ENCODE measurements at regions not wholly inside any gene's neighbourhood (a gene's known extent, or its start where the extent isn't known, plus 50 kb on each side); places are given as distances from the start of the nearest gene placed in this dataset.

- no peak overlapping the region for H3K4me3 ChIP-seq (ENCODE audit: low read length)
- H3K4me1 ChIP-seq (ENCODE audit: control insufficient read depth, insufficient read depth, low read length), result no peaks in the 10 kb centered on the region
- no peaks in the 10 kb centered on the region for H3K27me3 ChIP-seq (ENCODE audit: control insufficient read depth, insufficient read depth, low read length)
- WGBS (ENCODE audit: insufficient coverage, insufficient read length), result no CpG with 5 or more reads among the region's 3 CpGs
- no peaks in the 10 kb centered on the region for H3K36me3 ChIP-seq (ENCODE audit: control insufficient read depth, insufficient read depth, low read length)
- H3K27ac ChIP-seq (ENCODE audit: low read length), result no peak overlapping the region
- no peaks in the 10 kb centered on the region for H3K9me3 ChIP-seq (ENCODE audit: control insufficient read depth, insufficient read depth, low read length)
- DNase-seq (ENCODE audit: low read depth, low spot score), result no peak
These were observed 120.7 kb downstream of the ARL4C start for GRCh38 chr2:234376229-234376628.

GRCh38 chr2:234375176-234375880 is 121.6 kb downstream of the ARL4C start:
- no CpG with 5 or more reads among the region's 6 CpGs for whole genome bisulfite sequencing (ENCODE audit: insufficient coverage, insufficient read length)
- Histone ChIP-seq H3K27ac (ENCODE audit: low read length) (no peak overlapping the region), H3K36me3 (ENCODE audit: control insufficient read depth, insufficient read depth, low read length) (no peaks in the 10 kb centered on the region), H3K27me3 (ENCODE audit: control insufficient read depth, insufficient read depth, low read length) (no peaks in the 10 kb centered on the region), H3K9me3 (ENCODE audit: control insufficient read depth, insufficient read depth, low read length) (no peaks in the 10 kb centered on the region), H3K4me3 (ENCODE audit: low read length) (no peak overlapping the region), H3K4me1 (ENCODE audit: control insufficient read depth, insufficient read depth, low read length) (no peaks in the 10 kb centered on the region)
- no peak for DNase-seq (ENCODE audit: low read depth, low spot score)

GRCh38 chr2:234374736-234375135 is 122.1 kb downstream of the ARL4C start:
- Histone ChIP-seq H3K4me3 (ENCODE audit: low read length) (no peak overlapping the region), H3K36me3 (ENCODE audit: control insufficient read depth, insufficient read depth, low read length) (no peaks in the 10 kb centered on the region), H3K27me3 (ENCODE audit: control insufficient read depth, insufficient read depth, low read length) (no peaks in the 10 kb centered on the region), H3K4me1 (ENCODE audit: control insufficient read depth, insufficient read depth, low read length) (no peaks in the 10 kb centered on the region), H3K27ac (ENCODE audit: low read length) (no peak overlapping the region), H3K9me3 (ENCODE audit: control insufficient read depth, insufficient read depth, low read length) (no peaks in the 10 kb centered on the region)
- no CpG with 5 or more reads among the region's 5 CpGs for WGBS (ENCODE audit: insufficient coverage, insufficient read length)
- no peak for DNase-seq (ENCODE audit: low read depth, low spot score)

GRCh38 chr2:234374150-234374508 is 122.8 kb downstream of the ARL4C start:
- no CpG with 5 or more reads among the region's 8 CpGs for WGBS (ENCODE audit: insufficient coverage, insufficient read length)
- no peaks in the 10 kb centered on the region for H3K27me3 ChIP-seq (ENCODE audit: control insufficient read depth, insufficient read depth, low read length)
- no peaks in the 10 kb centered on the region for H3K4me1 ChIP-seq (ENCODE audit: control insufficient read depth, insufficient read depth, low read length)
- no peak overlapping the region for H3K27ac ChIP-seq (ENCODE audit: low read length)
- H3K36me3 ChIP-seq (ENCODE audit: control insufficient read depth, insufficient read depth, low read length), result no peaks in the 10 kb centered on the region
- H3K4me3 ChIP-seq (ENCODE audit: low read length), result no peak overlapping the region
- no peak for DNase-seq (ENCODE audit: low read depth, low spot score)
- no peaks in the 10 kb centered on the region for H3K9me3 ChIP-seq (ENCODE audit: control insufficient read depth, insufficient read depth, low read length)

GRCh38 chr2:234373481-234374149 is 123.3 kb downstream of the ARL4C start:
- Histone ChIP-seq H3K36me3 (ENCODE audit: control insufficient read depth, insufficient read depth, low read length) (no peaks in the 10 kb centered on the region), H3K4me1 (ENCODE audit: control insufficient read depth, insufficient read depth, low read length) (no peaks in the 10 kb centered on the region), H3K27me3 (ENCODE audit: control insufficient read depth, insufficient read depth, low read length) (no peaks in the 10 kb centered on the region), H3K27ac (ENCODE audit: low read length) (no peak overlapping the region), H3K4me3 (ENCODE audit: low read length) (no peak overlapping the region), H3K9me3 (ENCODE audit: control insufficient read depth, insufficient read depth, low read length) (no peaks in the 10 kb centered on the region)
- DNase-seq (ENCODE audit: low read depth, low spot score), result no peak
- WGBS (ENCODE audit: insufficient coverage, insufficient read length), result no CpG with 5 or more reads among the region's 13 CpGs

DNA sequence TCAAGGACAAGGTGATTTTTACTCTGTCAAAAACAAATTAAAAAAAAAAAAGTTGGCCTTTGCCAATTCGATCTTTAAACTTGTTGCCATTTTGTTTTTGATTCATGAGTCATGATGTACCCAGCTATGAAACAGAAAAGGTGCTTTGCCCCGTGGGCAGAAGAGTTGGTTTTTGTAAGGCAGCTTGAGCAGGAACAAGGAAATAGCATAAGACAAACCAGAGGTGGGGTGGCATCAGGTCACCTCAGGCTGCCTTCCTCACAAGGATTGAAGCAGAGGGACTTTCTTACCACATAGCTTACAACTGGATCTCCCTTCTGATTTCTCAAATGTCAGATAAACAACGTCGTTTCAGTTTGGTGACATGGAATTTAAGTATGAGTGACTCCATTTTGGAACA is 123.8 kb downstream of the ARL4C start:
- WGBS (ENCODE audit: insufficient coverage, insufficient read length), result no CpG with 5 or more reads among the region's 4 CpGs
- Histone ChIP-seq H3K4me3 (ENCODE audit: low read length) (no peak overlapping the region), H3K27me3 (ENCODE audit: control insufficient read depth, insufficient read depth, low read length) (no peaks in the 10 kb centered on the region), H3K36me3 (ENCODE audit: control insufficient read depth, insufficient read depth, low read length) (no peaks in the 10 kb centered on the region), H3K27ac (ENCODE audit: low read length) (no peak overlapping the region), H3K4me1 (ENCODE audit: control insufficient read depth, insufficient read depth, low read length) (no peaks in the 10 kb centered on the region), H3K9me3 (ENCODE audit: control insufficient read depth, insufficient read depth, low read length) (no peaks in the 10 kb centered on the region)
- no peak for DNase-seq (ENCODE audit: low read depth, low spot score)

GRCh38 chr2:234372506-234372905 is 124.4 kb downstream of the ARL4C start:
- Histone ChIP-seq H3K27me3 (ENCODE audit: control insufficient read depth, insufficient read depth, low read length) (no peaks in the 10 kb centered on the region), H3K36me3 (ENCODE audit: control insufficient read depth, insufficient read depth, low read length) (no peaks in the 10 kb centered on the region), H3K4me3 (ENCODE audit: low read length) (no peak overlapping the region), H3K4me1 (ENCODE audit: control insufficient read depth, insufficient read depth, low read length) (no peaks in the 10 kb centered on the region), H3K9me3 (ENCODE audit: control insufficient read depth, insufficient read depth, low read length) (no peaks in the 10 kb centered on the region), H3K27ac (ENCODE audit: low read length) (no peak overlapping the region)
- no peak for DNase-seq (ENCODE audit: low read depth, low spot score)
- no CpG with 5 or more reads among the region's 2 CpGs for WGBS (ENCODE audit: insufficient coverage, insufficient read length)

DNA sequence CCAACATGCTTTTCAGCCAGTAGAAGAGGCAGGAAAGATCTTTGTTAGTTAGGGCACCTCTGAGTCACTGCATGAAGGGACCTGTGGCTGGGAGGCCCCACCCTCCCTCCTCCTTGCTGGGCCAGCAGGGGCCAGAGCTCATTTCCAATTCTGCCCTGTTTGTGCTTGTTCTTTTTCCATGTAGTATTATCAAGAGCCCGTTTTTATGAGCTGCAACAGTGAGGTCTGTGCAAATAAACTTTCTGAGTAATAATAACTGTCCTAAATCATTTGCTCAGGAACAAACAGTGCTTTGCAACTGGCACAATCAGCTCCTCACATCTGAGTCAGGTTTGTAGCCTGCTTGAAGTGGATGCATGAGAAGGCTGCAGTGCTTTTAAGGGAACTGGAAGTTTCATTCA is 128.0 kb downstream of the ARL4C start:
- H3K9me3 ChIP-seq (ENCODE audit: control insufficient read depth, insufficient read depth, low read length), result no peaks in the 10 kb centered on the region
- no peak overlapping the region for H3K27ac ChIP-seq (ENCODE audit: low read length)
- DNase-seq (ENCODE audit: low read depth, low spot score), result no peak
- WGBS (ENCODE audit: insufficient coverage, insufficient read length), result no CpG with 5 or more reads among the region's 1 CpG
- no peak overlapping the region for H3K4me3 ChIP-seq (ENCODE audit: low read length)
- no peaks in the 10 kb centered on the region for H3K36me3 ChIP-seq (ENCODE audit: control insufficient read depth, insufficient read depth, low read length)
- no peaks in the 10 kb centered on the region for H3K27me3 ChIP-seq (ENCODE audit: control insufficient read depth, insufficient read depth, low read length)
- peaks cover 2% of the 10 kb centered on the region; the same call in 1 of the 2 replicates for H3K4me1 ChIP-seq (ENCODE audit: control insufficient read depth, insufficient read depth, low read length)

GRCh38 chr2:234366891-234367290 is 130.0 kb downstream of the ARL4C start:
- no peak overlapping the region for H3K4me3 ChIP-seq (ENCODE audit: low read length)
- no CpG with 5 or more reads among the region's 2 CpGs for WGBS (ENCODE audit: insufficient coverage, insufficient read length)
- no peak overlapping the region for H3K27ac ChIP-seq (ENCODE audit: low read length)
- no peaks in the 10 kb centered on the region for H3K36me3 ChIP-seq (ENCODE audit: control insufficient read depth, insufficient read depth, low read length)
- H3K27me3 ChIP-seq (ENCODE audit: control insufficient read depth, insufficient read depth, low read length), result no peaks in the 10 kb centered on the region
- no peaks in the 10 kb centered on the region for H3K9me3 ChIP-seq (ENCODE audit: control insufficient read depth, insufficient read depth, low read length)
- no peak for DNase-seq (ENCODE audit: low read depth, low spot score)
- peaks cover 2% of the 10 kb centered on the region; the same call in 1 of the 2 replicates for H3K4me1 ChIP-seq (ENCODE audit: control insufficient read depth, insufficient read depth, low read length)

DNA sequence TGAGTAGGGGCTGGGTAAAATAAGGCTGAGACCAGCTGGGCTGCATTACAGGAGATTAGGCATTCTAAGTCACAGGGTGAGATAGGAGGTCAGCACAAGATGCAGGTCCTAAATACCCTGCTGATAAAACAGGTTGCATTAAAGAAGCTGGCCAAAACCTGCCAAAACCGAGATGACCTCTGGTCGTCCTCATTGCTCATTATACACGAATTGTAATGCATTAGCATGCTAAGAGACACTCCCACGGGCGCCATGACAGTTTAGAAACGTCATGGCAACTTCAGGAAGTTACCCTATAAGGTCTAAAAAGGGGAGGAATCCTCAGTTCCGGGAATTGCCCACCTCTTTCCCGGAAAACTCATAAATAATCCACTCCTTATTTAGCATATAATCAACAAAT is 132.2 kb downstream of the ARL4C start:
- H3K4me1 ChIP-seq (ENCODE audit: control insufficient read depth, insufficient read depth, low read length), result peaks cover 2% of the 10 kb centered on the region; the same call in 1 of the 2 replicates
- no peak for DNase-seq (ENCODE audit: low read depth, low spot score)
- no peaks in the 10 kb centered on the region for H3K36me3 ChIP-seq (ENCODE audit: control insufficient read depth, insufficient read depth, low read length)
- no CpG with 5 or more reads among the region's 8 CpGs for WGBS (ENCODE audit: insufficient coverage, insufficient read length)
- no peaks in the 10 kb centered on the region for H3K27me3 ChIP-seq (ENCODE audit: control insufficient read depth, insufficient read depth, low read length)
- H3K9me3 ChIP-seq (ENCODE audit: control insufficient read depth, insufficient read depth, low read length), result no peaks in the 10 kb centered on the region
- H3K27ac ChIP-seq (ENCODE audit: low read length), result no peak overlapping the region
- H3K4me3 ChIP-seq (ENCODE audit: low read length), result no peak overlapping the region

All from iPS DF 6.9 (cell line).